GM19035 (cell line): ENCODE measurements at regions not wholly inside any gene's neighbourhood (a gene's known extent, or its start where the extent isn't known, plus 50 kb on each side); places are given as distances from the start of the nearest gene placed in this dataset.

Experiments
- ATAC-seq: cut with Tn5 transposase; IDR thresholded peaks from one replicate; pipeline ENCODE4 v1.9.1; 2021; ENCODE audit not compliant: unreplicated experiment

DNA sequence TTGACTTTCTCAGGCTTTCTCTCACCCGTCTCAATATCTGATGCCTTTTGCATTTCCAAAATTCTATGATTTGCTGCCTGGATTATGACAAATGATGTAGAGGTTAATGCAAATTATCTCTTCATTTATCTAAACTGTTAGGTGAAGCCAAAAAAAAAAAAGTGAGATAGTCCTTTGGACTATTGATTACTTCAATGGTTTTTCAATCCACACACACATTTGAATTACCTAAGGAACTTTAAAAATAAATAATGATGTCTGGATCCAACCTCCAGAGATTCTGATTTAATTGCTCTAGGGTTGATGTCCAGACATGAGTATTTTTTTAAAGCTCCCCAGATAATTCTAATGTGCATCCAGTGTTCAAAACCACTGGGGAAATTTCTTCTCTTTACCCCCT lies 379.4 kb downstream of the SPATA31D1 start:
- ATAC-seq, result no peak

DNA sequence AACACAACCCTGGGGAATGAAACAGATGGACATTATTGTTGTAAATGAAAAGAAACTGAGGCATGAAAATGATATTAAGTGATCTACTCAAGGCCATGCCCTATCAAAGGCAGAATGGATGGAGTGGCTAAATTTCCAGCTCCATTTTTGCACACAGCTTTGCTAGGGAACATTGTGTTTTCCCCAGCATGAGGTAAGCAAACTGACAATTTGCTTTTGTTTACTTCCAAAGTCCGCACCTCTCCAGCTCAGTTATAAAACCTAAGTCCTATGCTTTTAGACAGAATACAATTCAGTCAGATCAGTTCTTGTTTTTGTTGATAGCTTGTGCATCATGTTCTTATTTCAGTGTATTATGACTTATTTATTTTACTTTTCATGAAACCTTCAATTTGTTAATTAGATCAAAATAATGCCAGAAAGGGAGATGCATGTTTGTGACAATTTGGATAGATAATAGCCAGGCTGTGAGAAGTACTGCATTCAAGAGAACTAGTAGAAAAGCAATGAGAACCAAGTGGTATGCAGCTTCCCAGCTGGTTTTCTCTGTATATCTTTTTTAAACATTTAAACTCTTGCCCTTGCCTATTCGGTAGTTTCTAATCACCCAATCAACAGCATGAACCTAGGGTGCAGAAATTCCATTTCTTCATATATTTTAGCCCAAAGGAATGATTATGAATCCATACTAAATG lies 380.8 kb downstream of the SPATA31D1 start:
- no peak for ATAC-seq

DNA sequence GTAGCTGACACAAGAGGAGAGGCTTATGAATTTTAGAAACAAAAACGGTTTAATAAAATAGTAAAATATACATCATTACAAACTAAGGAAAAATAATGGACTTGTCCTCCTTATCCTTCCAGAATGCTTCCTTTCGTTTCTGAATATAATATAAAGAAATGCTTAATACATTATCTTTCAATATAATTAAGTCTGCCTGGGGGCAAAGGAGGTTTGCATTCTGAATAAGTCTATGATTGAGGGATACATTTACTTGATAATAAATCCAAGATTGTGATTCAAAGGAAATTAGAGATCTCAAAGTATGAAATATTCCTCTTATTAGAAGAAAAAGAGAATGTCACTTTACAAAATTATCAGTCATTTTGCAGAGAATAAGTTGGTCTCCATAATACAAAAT lies 386.5 kb downstream of the SPATA31D1 start:
- no peak for ATAC-seq

DNA sequence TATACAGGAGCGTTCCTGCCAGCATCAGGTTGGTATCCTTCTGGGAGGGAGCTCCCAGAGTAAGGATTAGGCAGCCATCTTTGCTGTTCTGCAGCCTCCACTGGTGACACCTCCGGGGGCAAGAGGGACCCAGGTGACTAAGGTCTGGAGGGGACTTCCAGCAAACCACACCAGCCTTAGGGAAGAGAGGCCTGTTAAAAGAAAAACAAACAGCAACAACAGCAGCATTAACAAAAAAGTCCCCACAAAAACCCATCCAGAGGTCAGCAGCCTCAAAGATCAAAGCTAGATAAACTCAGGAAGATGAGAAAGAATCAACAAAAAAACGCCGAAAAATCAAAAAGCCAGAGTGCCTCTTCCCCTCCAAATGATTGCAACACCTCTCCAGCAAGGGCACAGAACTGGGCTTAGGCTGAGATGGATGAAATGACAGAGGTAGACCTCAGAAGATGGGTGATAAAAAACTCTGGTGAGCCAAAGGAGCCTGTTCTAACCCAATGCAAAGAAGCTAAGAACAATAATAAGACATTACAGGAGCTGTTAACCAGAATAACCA lies 388.2 kb downstream of the SPATA31D1 start:
- ATAC-seq, result no peak

DNA sequence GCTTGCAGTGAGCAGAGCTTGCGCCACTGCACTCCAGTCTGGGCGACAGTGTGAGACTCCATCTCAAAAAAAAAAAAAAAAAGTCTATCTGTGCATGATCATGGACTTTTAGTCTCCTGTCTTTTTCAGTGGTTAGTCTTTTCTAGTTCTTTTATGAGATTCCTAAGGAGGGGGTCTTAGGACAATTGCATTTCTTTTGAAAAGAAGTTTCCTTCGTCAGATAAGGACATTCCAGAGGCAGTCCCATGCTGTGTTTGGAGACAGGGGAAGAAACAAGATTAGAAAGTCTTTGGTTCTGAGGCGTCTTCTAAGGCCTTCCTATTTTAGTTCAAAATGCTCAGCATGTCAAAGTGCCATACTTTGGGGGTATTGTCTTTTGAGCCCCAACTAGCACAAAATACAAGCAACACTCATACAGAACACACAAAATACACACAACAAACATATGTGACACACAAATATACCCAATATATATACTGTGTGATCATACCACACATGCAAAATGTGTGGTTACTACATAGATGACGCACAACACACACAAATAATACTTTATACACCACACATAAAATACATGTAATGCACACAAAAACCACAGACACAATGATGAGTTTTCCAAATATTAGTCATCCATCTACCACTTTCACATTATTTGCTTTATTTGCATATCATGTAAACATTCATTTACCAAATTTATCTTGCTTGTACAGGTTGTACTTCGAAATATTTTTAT lies 394.5 kb downstream of the SPATA31D1 start:
- no peak for ATAC-seq

DNA sequence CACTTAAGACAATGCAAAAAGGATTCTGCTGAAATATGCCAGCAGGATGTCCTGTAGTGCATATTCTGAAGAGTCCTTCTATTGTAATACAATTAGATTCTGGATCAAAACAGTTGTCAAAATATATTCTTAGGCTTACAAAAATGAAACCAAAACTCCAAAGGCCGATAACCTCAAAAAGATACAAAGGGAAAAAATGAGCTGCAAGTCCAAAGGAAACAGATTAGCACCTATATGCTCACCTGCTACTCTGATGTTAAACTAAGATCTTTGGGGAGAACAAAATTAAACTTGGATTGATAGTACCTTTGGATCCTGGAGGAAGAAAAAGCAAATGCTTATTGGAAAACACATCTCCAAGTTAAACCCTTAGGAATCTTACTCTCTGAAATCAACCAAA lies 397.1 kb downstream of the SPATA31D1 start:
- no peak for ATAC-seq

DNA sequence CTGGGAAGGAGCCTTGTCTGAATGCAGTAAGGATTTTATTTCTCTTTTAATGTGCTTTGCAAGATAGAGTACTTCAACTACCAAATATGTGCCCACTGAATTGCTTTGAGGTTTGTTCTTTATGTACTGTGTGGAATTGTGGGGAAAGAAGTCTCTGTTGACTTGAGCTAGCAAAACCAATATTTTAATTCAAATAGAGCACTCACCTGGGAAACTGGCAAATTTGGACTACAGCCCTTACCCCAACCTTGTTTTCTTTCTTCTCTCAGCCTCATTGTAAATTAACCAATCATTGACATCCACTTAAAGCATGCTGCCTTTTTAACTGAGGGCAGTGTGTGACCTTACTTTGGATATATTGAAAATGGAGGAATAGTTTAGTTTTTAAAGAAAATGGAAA lies 409.0 kb downstream of the SPATA31D1 start:
- ATAC-seq, result no peak

DNA sequence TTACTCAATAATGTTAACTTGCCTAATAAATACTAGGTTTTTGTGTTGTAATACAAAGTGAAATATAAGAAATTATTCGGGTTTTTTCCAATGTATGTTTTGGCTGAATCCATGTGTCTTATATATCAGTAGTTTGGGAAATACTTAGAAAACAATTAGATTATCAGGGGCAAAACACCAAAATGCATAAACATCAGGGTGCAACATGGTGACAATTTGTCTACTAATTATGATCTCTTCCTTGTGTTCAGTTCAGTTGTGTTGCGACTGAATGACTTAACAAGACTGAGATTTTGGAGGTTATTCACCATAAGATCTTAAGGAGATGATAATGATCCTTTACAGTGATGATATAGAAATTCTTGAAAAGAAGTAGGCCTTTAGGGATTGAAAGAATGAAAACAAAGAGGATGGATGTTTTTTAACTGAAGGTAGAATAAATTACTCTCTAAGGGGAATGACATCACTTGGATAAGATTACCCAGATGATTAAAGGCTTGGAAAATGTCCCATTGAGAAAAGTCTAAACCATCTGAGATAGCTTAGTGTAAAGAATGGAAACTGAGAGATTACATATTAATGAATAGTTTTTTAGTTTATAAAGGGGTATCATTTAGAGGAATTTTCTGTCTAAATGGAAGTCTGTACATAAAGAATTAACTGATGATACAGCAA lies 415.8 kb downstream of the SPATA31D1 start:
- ATAC-seq, result no peak

DNA sequence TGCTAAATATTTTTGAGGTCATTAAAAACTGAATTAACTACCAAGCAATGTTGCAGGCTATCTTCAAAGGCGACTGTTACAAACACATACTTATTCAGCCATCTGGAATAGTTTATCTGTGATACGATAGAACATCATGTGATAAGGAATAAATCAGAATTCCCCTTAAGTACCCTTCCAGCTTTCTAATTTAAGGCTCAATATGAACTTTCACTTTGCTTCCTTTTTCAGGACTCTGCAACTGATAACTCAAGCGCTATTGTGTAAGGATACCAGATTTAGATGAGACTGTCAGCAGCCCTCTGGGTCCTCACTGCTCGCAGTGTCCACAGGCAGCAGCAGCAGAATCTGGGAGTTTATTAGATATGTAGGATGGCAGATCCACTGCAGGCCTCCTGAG lies 416.3 kb downstream of the SPATA31D1 start:
- no peak for ATAC-seq

DNA sequence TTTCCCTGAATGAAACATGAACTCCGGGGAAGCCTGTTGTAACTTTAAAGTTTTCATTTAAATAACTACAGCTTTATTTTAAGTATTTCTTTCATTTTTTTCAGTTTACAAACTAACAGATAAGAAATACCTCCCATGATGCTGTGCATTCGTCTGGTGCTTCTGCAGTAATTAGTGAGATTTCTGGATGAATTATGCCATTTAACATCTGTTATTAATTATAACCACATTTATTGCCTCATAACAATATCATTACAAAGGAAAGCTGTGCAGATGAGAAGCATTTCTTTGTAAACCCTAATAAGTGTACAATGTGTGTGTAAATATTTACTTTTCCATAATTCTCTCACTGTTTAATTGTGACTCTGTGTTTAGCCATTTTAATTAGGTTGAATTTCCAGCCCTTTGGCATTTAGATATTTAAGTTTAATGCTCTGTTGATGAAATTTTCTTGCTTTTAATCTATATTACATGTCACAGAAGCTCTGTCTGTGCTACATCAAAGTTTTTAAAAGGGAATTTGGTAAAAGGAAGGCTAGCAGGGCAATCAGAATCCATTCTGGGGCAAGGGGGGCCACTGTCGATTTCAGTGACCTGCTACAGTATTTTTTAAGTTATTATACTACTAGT lies 418.0 kb downstream of the SPATA31D1 start:
- no peak for ATAC-seq

DNA sequence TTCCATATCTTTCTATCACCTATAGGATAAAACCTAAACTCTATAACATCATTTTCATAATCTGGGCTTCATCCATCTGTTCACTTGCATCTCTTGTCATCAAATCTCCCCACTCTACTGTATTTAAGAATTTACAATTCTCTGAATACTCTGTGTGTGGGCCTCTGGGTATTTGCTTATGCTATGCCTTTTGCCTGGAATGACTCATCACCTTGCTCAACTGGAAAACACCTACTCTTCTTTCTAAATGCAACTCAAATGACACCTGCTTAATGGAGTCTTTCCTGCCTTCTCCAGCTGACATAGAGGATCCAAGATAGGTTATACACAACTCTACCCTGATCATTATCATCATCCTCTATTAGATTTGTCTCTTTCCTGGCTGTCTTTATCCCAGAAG lies 421.7 kb downstream of the SPATA31D1 start:
- peak; percentile 91 for ATAC-seq

DNA sequence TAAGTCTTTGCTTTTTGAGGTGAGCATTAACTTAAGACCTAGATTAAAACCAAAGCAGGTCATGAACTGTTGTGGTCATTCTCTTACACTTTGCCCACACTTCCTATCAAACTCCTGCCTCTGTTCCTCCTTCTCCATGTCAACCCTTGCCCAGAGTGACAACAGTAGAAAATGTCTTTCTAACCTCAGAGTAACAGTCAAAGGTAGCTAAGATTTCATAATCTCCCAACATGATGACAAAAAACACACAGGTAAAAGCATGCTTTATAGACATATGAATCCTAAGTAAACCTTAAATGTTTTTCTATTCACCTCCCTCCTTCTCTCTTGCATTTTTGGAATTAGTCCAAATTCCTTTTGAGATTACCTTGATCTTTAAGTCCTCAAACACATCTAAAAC lies 422.3 kb downstream of the SPATA31D1 start:
- ATAC-seq, result no peak

DNA sequence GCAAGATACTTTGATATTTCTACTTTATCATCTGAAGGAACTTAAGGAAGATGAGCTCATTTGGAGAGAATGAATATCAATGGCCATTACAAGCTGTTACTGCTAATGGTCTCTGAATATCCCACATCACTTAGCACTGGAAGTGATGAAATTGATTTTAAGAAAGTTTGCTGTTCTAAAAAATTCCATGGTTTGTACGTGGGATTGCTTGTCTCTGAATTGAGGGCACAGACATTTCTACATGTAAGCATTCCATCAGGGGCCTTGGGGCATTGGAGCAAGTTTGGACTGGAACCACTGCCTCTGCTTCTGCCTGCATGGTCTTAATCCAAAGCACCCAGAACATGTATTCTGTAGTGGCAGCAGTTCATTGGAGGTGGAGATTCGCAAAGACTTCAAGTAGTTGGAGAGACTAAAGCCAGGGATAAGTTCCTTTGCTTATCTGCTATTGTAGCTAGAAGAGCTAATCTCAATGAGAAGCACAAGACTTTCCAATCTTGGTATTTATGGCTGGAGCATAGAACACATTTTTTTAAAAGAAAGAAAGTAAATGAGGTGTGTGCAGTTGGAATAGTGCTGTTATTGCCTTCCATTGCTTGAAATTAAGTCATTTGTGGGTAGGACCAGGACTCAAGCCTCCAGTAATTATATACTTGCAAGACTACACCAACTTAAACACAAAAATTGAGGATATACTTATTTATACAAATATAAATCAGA lies 424.2 kb downstream of the SPATA31D1 start:
- ATAC-seq, result no peak

DNA sequence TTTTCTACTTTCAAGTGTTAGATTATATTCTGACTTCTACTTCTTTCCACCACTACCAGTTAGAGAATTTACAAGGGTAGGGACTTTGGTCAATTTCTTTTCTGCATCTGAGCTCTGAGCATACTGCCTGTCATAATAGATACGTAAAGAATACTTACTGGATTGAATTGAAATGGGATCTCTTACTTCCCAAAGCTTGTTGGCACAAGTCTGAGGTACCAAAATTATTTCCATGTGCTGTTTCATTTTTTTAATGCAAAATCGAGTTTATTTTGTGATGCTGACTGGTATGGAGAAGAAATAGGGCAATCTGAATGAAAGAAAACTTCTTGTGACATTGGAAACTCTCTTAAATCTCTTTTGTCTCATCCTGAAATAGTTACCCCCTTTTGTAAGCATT lies 428.9 kb downstream of the SPATA31D1 start:
- no peak for ATAC-seq

DNA sequence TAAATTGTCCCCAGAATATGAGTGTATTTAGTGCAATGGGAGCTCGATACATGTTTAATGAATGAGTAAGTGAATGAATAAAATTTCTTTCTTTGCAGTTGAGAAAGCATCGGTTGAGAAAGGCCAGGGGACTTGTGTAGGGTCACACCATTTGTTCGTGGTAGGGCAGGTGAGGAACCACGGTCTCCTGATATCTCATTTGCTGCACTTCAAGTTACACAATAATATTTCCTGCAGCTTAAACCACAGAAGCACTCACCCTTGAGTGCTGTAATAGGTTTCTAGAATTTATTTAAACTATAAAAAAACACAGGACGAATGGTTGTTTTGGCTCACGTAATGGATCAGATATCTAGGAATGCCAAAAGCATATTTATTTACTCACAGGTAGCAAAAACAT lies 429.8 kb downstream of the SPATA31D1 start:
- no peak for ATAC-seq

DNA sequence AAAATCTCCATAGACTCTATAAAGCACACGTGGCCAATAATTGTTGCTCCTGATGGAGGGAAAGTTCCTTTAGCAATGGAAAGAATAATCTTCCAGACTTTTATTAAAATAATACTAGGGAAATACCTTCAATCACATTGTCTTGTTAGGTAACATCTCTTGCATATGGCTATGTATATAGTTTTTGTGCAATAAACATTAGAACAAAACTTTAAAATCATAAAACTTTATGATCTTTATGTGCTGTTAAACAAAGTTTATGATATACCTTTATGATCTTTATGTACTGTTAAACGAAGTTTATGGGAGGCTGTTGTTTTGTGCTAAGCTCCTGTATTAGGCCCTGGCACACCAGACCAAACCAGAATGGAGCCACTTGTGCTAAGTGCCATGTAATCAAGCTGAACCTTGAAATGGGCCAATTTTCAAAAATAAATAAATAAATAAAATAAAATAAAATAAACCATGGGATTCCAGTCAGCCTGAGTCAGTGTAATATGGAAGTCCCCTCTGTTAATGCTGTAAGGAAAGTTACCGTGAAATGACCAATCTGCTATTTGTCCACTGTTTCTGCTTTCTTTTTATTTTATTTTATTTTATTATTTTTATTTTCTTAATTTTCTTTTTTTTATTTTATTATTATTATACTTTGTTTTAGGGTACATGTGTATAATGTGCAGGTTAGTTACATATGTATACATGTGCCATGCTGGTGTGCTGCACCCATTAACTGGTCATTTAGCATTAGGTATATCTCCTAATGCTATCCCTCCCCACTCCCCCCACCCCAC lies 431.3 kb downstream of the SPATA31D1 start:
- ATAC-seq, result no peak

DNA sequence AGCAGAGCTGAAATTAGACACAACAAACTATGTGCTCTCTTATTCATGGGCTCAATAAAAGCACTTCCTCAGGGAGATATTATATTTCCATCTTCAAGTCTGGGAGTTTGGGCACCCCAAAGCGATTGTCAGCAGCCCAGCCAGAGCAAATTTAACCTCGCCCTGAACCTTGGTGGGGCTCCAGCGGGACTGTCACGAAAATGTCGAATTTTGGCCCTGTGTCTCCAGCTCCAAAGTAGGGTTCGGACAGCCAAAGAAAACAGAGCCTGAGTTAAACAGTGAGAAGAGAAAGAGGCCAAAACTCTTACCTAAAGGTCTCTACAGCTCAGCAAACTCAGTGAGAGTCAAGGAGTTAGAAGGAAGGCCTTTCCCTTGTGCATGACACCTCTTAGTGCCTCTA lies 432.9 kb downstream of the SPATA31D1 start:
- ATAC-seq, result no peak

DNA sequence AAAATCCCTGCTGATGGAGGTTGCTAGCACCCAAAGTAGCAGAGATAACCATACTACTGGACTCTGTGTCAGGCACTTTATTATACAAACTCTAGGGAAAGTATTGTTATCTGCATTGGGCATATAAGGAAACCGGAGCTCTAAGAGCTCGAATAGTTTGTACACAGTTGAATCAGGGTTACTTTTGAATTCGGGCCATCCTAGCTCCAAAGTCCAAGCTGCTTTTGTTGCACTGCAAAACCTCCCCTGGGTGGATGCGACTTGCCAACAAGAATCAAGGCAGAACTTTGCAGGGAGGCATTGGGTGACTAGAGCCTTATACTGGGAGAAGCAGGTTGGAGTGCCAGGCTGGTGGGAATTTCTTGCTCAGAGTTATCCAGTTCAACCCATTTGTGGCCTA lies 435.1 kb downstream of the SPATA31D1 start:
- no peak for ATAC-seq

DNA sequence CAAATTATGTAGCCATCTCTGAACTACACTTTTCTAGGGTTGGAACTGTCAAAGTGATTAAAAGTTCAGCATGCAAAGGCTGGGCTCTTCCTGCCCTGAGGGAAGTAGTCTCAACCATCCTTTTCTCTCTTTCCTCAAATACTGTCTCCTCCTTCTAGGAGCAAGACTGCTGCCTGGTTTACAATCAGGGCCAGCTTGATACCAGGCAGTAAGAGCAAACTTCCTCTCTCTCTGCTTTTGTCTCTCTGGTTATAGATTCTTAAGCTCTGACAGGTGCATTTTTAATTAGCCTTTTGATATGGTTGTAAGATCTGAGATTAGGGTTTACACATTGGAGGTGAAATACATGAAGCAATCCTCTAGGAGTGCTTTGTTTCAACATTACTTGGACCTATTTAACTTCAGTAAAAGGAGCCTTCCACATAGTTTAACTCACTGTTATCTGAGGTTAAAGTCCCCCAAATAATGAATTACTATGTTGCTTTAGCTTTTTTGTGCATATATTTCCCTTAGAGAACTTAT lies 436.1 kb downstream of the SPATA31D1 start:
- no peak for ATAC-seq

DNA sequence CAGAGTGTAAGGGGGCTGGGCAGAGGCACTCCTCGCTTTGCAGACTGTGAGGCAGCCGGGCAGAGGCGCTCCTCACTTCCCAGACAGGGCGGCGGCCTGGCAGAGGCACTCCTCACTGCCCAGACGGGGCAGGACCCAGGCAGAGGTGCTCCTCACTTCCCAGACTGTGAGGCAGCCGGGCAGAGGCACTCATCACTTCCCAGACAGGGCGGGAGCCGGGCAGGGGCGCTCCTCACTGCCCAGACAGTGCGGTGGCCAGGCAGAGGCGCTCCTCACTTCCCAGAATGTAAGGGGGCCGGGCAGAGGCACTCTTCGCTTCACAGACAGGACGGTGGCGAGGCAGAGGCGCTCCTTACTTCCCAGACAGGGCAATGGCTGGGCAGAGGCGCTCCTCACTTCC lies 442.5 kb downstream of the SPATA31D1 start:
- no peak for ATAC-seq
